ENCODE measurements at regions not wholly inside any gene's neighbourhood (a gene's known extent, or its start where the extent isn't known, plus 50 kb on each side); places are given as distances from the start of the nearest gene placed in this dataset.

DNA sequence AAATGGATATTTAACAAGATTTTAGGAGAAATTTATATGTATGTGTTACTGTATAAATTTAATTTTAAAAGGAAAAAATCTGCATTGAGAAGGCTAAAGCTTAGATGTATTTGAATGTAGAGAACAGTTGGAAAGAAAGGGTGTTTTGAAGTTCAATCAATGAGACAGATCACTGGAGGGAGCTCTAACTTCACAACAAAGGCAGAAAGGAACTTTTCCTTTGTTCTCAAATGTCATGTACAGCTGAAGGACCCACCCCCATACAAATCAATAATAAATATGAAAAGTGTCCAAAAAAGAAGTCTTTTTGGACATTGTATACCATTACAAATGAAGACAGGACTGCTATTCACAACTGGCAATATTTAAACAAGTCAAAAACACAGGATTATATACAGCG is 403.4 kb downstream of the DNAJB9 start:
- no peak for DNase-seq (ENCODE audit: low spot score)

DNA sequence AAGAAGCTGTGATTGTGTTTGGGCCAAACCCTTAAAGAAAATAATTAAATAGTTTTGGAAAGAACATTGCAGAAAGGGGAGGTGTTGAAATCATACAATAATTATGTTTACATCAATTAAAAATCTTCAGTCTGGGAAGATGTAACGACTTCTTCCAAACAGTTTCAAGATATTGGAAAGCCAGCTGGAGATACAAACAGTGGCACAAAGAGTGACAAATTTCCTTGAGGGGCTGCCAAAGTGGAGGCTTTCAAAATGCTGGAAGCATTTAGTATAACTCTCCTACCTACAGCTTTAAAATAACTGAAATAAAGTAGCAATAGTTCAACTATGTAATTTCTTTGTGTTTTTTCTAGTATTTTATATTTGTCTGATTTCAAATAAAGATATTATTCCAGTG is 405.0 kb downstream of the DNAJB9 start:
- DNase-seq (ENCODE audit: low spot score): no peak

DNA sequence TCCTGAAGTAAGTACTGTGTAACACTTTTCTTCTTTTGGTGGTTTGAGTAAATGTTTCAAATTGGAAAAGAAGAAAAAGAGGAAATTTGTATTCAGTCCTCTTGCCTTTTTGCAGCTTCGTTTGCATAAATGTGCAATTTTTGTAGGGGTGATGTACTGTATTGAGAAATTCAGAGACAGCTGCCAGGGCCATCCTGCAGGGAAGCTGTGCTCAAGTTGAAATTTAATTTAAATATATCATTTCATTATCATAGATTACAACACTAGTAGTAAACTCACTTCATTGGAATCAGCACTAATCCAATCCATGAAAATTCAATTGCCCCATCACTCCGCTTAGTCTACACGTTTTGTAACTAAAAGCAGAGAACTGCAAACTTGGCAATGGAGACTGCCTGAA is 415.4 kb downstream of the DNAJB9 start:
- no peak for DNase-seq (ENCODE audit: low spot score)

GRCh38 chr7:108989319-108989718 is 419.6 kb downstream of the DNAJB9 start:
- no peak for DNase-seq (ENCODE audit: low spot score)

GRCh38 chr7:108997480-108997879 is 427.8 kb downstream of the DNAJB9 start:
- DNase-seq (ENCODE audit: low spot score): no peak

- DNase-seq (ENCODE audit: low spot score): no peak
Observed at GRCh38 chr7:109003742-109004141, 434.1 kb downstream of the DNAJB9 start.

DNA sequence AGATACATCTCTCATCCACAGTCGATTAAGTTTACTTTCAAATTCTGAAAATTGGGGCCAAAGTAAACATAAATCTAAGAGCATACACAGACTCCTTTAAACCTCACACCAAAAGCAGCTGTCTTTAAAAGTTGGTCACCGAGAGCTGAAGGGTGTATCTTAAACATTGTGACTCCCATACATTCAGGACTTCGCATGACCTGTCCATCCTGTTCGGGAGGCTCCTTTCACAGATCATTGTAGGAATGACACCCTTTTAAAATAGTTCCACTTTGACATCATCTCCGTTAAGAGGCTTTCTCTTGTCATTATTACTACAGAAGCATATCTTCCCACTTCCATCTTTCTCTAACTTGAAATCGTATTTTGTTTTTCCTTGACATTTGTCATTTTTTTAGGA is 440.0 kb downstream of the DNAJB9 start:
- no peak for DNase-seq (ENCODE audit: low spot score)

DNA sequence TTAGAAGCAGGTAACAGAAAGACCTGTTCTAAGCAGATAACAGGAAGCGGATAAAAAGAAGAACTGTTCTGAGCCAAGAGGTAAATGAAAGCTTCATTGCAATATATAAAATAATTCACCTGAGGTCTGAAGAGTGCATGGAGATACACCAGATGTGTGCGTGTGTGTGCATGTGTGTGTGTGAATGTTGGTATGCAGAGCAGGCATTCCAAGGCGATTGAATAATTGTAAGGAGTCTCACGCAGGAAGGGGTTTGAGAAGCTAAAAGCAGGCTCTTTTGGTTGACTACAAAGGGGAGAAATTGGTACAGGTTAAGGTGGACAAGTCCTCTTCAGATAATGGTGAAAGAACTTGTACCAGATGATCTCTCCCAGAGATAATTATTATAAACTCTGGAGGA is 450.6 kb downstream of the DNAJB9 start:
- no peak for DNase-seq (ENCODE audit: low spot score)

DNA sequence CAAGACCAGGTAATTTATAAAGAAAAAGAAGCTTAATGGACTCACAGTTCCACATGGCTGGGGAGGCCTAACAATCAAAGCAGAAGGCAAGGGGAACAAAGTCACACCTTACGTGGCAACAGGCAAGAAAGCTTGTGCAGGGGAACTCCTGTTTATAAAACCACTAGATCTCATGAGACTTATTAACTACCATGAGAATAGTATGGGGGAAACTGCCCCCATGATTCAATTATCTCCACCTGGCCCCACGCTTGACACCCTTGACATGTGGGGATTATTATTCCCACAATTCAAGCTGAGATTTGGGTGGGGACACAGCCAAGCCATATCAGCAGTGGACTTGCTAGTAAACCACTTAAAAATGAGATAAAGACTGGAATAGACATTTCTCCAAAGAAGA is 451.7 kb downstream of the DNAJB9 start:
- no peak for DNase-seq (ENCODE audit: low spot score)

GRCh38 chr7:109029866-109030265 is 460.2 kb downstream of the DNAJB9 start:
- no peak for DNase-seq (ENCODE audit: low spot score)

DNA sequence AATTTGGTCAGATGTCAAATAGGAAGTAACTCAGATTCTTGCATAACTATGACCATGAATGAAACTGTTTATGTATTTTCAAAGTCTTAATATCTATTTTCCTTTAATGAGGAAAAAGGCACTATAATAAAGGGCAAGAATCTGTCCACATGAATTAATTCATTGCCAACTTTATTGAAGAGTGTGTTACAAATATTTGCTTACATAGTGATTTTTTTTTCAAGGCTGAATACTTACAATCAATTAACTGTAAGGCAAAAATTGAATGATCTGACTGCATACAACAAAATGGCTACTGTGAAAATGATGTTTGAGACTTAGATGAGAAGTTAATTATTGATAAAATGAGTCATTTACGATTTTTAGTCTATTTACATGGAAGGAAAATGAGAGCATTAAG is 475.0 kb downstream of the DNAJB9 start:
- DNase-seq (ENCODE audit: low spot score): no peak

DNA sequence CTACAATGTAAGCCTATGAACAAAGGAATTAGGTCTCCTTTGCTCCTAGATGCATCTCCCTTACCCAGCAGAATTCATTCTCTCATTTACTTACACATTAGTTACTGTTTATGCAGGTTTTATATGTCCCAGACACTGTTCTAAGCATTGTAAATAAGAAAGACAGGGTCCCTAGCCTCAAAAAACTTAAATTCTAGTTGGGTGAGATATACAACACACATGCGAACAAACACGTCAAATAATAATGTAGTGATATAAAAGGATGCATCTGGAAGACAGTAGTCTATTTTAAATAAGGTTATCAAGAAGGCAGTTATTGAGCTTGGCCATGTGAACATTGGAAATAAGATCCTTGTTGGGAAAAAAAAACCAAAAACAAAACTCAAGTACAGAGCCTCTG is 479.7 kb downstream of the DNAJB9 start:
- DNase-seq (ENCODE audit: low spot score): no peak

DNA sequence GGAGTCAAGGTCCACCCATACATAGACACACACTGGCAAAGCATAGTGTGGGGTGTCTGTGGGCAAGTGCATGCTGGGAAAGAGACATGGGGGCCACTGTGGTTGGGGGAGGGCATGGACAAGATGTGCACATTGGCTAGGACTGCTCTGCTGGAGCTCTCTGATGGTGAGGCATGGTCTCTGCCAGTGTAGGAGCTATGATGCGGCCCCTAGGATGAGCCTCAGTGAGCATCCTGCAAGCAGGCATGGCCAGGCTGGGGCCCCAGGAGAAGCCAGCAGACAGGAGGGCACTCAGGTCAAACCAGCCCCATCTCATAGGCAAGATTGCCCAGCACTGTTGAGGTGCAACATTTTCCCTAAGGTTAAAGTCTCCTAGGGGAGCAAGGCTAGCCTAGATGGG is 489.4 kb downstream of the DNAJB9 start:
- DNase-seq (ENCODE audit: low spot score): no peak

DNA sequence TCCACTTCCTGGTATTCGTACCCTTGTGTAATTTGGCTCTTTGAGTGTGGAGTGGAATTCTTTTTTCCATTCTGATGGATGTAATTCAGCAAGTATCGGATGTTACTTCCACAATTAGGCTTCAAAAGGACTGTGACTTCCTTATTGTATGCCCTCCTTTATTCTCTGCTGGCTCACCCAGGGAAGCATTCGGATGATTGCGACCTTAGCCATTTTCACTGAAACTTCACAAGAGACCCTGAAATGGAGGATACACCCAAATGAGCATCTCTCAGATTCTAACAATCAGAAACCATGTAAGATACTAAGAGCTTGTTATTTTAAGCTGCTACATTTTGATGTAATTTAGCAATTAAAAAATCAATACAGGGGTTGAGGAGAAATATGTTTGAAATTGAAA is 493.1 kb downstream of the DNAJB9 start:
- DNase-seq (ENCODE audit: low spot score): no peak

- no peak for DNase-seq (ENCODE audit: low spot score)
Observed at GRCh38 chr7:109073543-109073942, 503.9 kb downstream of the DNAJB9 start.

GRCh38 chr7:109076396-109076972 is 506.8 kb downstream of the DNAJB9 start:
- DNase-seq (ENCODE audit: low spot score): no peak

GRCh38 chr7:109091042-109091441 is 521.4 kb downstream of the DNAJB9 start:
- DNase-seq (ENCODE audit: low spot score): no peak

GRCh38 chr7:109092268-109092667 is 522.6 kb downstream of the DNAJB9 start:
- DNase-seq (ENCODE audit: low spot score): no peak

DNA sequence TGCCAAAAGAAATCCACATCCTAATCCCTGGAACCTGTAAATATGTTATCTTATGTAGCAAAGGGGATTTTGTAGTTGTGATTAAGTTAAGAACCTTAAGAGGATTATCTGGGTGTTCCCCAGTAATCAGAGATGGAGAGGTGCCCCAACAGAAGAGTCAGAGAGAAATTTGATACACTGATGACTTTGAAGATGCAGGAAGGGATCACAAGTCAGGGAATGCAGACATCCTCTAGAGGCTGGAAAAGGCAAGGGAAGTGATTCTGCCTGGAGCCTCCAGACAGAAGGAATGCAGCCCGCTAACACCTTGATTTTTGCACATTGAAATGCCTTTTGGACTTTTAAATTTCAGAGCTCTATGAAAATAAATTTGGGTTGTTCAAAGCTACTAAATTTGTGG is 531.7 kb downstream of the DNAJB9 start:
- DNase-seq (ENCODE audit: low spot score): no peak

DNA sequence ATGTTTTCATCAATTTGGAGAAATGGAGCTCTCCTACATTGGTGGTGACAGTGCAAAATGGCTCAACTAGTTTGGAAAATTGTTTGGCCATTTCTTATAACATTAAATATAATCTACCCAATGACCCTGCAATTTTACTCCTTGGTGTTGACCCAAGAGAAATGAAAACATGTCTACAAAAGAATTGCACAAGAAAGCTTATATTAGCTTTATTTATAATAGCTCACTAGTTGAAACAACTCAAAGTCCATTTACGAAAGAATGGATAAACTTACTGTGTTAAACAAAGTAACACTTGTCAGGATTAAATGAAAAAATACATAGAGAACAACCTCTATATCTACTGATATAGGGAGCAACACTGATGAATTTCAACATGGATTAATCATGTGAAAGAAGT is 539.9 kb downstream of the DNAJB9 start:
- no peak for DNase-seq (ENCODE audit: low spot score)

DNA sequence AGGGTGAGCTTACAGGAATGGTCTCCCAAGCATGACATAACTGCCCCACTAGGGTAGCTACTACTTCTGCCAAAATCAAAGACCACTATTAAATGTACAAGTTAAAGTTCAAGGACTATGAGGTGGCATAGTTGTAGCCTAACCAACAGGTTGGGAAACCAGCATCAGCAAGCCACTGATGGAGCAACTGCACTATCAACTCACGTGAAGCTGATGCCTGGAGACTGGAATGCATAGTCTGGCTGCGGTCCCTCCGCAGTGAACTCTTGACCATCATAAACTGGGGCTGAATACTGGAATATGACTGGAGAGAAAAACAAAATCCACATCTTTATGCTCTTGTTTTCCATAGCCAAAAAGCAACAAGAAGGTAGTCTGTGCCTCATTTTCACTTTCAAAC is 541.4 kb downstream of the DNAJB9 start:
- DNase-seq (ENCODE audit: low spot score): no peak

DNA sequence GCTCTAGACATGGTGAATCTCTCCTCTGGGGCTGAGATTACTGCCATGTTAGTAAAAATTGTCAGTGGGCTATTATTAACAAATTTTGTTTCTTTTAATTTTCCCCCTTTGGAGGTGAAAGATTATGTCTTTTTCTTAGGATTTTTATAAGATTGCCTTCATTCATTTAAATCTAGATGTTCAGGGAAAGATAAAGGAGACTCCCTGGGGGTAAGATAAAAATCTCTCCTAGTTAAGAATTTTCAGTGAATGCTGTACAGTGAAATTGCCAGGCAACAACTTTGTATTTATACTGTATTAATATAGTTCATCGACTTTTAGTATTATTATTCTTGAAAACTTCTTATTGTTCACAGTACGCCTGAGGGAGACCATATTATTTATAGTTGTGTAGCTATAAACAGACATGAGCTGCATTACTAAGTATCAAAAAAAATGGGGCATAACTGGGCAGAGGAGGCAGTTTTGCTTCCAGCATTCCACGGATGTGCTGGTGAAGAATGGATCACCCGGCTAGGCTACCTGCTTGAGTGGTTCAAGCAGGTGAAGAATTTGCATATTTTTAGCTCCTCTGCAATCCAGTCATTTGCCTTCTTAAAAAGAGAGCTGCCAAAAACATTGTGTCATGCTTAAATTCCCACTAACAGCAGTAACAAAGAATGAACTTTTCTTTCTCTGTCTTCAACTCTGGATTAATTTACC is 552.1 kb downstream of the DNAJB9 start:
- DNase-seq (ENCODE audit: low spot score): no peak

- DNase-seq (ENCODE audit: low spot score): no peak
Observed at GRCh38 chr7:109125001-109125400, 555.3 kb downstream of the DNAJB9 start.

DNA sequence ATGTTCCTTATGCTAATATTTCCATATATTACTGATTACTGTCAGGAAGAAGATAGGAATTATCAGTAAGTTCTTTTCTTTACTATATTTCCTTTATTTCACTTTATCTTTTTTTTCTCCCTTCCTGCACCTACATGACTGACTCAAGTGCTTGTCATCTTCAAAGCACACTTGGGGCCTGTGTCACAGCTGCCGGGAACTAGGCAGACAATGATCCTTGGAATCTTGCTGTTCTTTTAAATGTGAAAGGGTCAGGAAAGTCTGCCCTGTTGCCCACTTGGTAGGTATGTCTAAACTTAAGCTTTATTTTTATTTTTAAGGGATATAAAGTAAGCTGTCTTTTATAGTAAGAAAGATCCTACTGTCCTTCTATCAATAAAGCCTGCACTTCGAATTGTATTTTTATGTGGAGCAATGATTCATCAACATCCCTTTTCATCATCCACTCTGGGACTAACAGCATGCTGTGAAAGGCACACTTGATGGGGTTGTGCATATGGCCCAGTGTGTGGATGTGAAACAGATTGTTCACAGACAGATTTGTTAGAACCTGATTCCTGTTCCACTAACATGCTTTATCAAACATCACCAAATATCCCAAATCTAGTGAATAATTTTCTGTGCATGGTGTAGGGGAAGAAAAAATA is 556.9 kb downstream of the DNAJB9 start:
- no peak for DNase-seq (ENCODE audit: low spot score)

All from globus pallidus (tissue), 1 donor.